ENCODE measurements at regions not wholly inside any gene's neighbourhood (a gene's known extent, or its start where the extent isn't known, plus 50 kb on each side); places are given as distances from the start of the nearest gene placed in this dataset.

DNA sequence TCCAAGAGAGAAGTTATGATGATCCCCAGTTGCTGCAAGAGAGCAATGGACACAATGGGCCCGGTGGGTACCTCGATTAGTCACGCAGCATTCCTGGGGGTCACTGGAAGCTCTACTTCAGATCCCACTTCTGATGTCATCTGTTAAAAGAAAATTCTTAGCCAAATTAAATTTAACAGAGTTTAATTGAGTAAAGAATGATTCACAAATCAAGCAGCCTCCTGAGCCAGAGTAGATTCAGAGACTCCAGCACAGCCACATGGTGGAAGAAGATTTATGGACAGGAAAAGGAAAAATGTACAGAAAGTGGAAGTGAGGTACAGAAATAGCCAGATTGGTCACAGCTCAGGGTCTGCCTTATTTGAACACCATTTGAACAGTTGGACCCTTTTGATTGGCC lies 107.5 kb downstream of the SPTSSA start:
- DNase-seq (ENCODE audit: low read depth in 4 of 4, low spot score in 3 of 4): no peak

DNA sequence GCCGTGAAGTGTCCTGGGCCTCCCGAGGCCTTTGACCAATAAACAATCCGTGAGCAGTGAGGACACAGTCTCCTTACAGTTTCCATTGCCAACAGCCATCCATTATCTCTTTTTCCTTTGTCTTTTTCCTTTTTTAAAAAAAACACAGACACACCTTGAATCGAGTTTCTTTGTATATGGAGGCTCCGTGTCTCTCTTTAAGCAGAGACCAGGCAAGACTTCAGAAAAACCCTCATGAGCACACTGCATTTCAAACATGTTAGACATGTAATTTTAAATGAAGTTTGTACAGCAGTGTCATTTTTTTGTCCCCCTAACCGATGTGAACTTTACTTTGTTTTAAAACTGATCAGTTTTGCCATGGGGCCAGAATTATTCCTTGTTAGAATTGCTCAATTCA lies 111.1 kb downstream of the SPTSSA start:
- no peak for DNase-seq (ENCODE audit: low read depth in 4 of 4, low spot score in 3 of 4)

DNA sequence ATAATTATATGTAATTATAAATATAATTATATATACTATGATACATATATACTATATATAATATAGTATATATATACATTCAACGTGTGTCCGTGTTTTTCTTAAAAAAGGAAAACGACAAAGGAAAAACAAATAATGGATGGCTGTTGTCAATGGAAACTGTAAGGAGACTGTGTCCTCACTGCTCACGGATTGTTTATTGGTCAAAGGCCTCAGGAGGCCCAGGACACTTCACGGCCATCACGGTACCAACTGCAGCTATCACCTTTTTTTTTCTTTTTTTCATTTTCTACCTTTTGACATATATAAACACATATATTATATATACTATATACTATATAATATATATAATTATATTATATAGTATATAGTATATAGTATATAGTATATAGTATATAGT lies 113.4 kb downstream of the SPTSSA start:
- no peak for DNase-seq (ENCODE audit: low read depth in 4 of 4, low spot score in 3 of 4)

DNA sequence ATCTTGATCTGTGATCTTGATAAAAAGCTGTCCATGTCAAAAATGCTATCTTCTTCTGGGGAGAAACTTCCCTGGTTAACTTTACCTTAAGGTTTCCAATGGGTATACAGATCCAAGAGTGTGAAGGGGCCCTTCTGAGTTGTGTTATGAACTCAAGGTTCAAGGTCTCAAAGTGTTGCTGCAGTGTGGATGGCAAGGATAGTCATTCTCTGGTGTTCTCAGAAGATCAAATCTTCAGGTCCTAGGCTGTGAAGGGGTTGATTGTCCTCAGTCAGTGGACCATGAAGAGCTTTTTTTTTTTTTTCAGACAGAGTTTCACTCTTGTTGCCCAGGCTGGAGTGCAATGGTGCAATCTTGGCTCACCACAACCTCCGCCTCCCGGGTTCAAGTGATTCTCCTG lies 114.4 kb downstream of the SPTSSA start:
- no peak for DNase-seq (ENCODE audit: low read depth in 4 of 4, low spot score in 3 of 4)

DNA sequence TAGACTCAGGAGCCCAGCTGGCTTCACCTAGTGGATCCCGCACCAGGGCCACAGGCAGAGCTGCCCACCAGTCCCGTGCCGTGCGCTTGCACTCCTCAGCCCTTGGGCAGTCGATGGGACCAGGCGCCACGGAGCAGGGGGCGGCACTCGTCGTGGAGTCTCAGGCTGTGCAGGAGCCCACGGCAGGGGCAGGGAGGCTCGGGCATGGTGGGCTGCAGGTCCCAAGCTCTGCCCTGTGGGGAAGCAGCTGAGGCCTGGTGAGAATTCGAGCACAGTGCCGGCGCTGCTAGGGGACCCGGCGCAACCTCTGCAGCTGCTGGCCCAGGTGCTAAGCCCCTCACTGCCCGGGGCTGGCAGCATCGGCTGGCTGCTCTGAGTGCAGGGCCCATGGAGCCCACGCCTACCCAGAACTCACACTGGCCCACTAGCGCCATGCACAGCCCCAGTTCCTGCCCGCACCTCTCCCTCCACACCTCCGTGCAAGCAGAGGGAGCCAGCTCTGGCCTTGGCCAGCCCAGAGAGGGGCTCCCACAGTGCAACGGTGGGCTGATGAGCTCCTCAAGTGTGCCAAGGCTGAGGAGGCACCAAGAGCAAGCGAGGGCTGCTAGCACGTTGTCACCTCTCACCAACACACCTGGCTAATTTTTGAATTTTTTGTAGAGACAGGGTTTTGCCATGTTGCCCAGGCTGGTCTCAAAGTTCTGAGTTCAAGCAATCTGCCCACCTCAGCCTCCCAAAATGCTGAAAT lies 116.1 kb downstream of the SPTSSA start:
- no peak for DNase-seq (ENCODE audit: low read depth in 4 of 4, low spot score in 3 of 4)

- no peak for DNase-seq (ENCODE audit: low read depth in 4 of 4, low spot score in 3 of 4)
These were observed 117.7 kb downstream of the SPTSSA start for GRCh38 chr14:34344318-34344717.

DNA sequence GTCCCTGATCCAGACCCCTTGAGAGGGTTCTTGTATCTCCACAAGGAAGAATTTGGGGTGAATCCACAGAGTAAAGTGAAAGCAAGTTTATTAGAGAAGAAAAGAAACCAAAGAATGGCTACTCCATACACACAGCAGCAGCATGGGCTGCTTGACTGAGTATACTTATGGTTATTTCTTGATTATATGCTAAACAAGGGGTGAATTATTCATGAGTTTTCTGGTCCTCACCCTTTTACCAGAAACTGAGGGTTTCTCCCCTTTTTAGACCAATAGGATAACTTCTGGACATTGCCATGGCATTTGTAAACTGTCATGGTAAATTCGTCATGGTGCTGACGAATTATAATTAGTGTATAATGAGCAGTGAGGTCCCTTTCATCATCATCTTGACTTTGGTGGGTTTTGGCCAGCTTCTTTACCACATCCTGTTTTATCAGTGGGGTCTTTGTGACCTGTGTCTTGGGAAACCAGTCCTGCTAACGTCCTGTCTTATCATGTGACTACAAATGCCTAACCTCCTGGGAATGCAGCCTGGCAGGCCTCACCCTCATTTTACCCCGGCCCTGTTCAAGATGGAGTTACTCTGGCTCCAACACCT lies 121.9 kb downstream of the SPTSSA start:
- DNase-seq (ENCODE audit: low read depth in 4 of 4, low spot score in 3 of 4): no peak

GRCh38 chr14:34338056-34338455 lies 124.0 kb downstream of the SPTSSA start:
- DNase-seq (ENCODE audit: low read depth in 4 of 4, low spot score in 3 of 4): no peak

GRCh38 chr14:34336501-34336900 lies 125.5 kb downstream of the SPTSSA start:
- no peak for DNase-seq (ENCODE audit: low read depth in 4 of 4, low spot score in 3 of 4)

GRCh38 chr14:34335968-34336367 lies 126.1 kb downstream of the SPTSSA start:
- no peak for DNase-seq (ENCODE audit: low read depth in 4 of 4, low spot score in 3 of 4)

DNA sequence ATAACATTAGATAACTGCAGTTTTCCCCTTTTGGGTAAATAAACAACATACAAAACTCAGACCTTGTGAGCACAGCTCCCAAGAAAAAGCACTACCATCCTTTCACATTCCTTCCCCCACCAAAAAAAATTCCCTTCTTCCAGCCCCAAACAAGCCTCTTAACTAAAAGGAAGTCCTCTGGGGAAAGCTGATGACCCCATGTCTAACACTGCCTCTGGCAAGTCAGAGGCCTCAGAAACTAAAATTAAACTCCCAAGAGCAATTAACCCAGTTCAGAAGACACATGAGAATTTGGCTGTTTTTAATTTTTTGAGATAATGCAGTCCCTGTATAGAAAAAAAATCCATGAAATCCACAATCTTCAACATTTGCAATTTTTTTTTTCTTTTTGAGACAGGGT lies 127.7 kb downstream of the SPTSSA start:
- no peak for DNase-seq (ENCODE audit: low read depth in 4 of 4, low spot score in 3 of 4)

DNA sequence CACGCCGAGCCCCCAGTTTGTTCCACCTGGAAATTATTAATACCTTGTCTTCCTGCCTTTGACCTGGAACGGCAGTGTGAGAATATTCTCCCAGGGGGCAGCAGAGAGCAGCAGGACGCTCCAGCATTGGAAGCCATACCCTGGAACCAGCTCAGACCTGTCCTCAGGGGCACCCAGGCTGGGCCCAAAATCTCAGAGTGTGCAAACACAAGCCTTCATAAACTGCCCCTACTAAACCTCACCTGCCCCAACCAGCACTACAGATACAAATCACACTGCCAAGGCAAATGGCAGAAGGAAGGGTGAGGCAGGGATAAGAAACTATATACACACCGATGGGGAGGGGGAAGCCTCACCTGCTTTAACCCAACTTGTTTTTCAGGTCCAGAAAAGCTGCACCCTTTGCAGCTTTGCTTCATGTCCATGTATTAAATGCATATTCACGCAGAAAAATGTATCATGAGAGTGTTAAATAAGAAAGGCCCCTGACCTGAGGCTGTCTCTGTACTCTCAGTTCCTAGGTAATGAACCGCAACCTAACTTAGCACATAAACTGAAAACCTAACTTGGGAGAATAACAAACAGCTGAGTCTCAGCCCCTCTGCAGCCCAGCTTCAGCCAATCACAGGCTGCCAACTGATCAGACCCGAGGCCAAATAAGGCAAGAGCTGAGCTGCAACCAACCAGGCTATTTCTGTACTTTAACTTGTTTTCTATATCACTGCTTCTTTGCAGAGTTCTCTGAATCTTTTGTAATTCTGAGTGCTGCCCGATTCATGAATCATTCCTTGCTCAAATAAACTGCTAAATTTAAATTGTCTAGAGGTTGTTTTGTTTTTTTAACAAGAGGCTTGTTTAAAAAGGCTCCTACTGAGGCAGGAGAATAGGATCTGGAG lies 130.1 kb downstream of the SPTSSA start:
- peak in 1 of 4 donors; percentile 36 for DNase-seq (ENCODE audit: low read depth in 4 of 4, low spot score in 3 of 4)

DNA sequence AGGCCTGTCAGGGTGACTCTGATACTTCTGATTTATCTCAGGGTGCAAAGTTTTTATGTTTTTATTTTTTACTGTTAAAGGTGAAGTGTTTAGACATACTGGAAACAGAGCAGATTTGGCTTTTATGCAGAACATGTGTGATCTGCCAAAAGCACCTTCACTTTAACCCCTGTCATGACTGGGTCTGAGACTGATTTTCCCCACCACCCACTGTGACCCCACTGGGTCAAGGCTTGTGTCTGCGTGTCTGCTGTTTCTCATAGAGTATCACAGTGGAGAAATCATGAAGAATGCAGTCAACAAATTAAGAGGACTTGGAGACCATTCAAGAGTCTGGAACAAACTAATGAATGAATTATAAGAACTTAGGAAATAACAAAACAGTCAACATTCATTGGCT lies 131.2 kb downstream of the SPTSSA start:
- no peak for DNase-seq (ENCODE audit: low read depth in 4 of 4, low spot score in 3 of 4)

GRCh38 chr14:34329301-34329700 lies 132.7 kb downstream of the SPTSSA start:
- DNase-seq (ENCODE audit: low read depth in 4 of 4, low spot score in 3 of 4): no peak

GRCh38 chr14:34328178-34328577 lies 133.9 kb downstream of the SPTSSA start:
- DNase-seq (ENCODE audit: low read depth in 4 of 4, low spot score in 3 of 4): no peak

GRCh38 chr14:34325493-34325892 lies 136.5 kb downstream of the SPTSSA start:
- DNase-seq (ENCODE audit: low read depth in 4 of 4, low spot score in 3 of 4): no peak

- no peak for DNase-seq (ENCODE audit: low read depth in 4 of 4, low spot score in 3 of 4)
These were observed 137.7 kb downstream of the SPTSSA start for GRCh38 chr14:34324363-34324795.

- DNase-seq (ENCODE audit: low read depth in 4 of 4, low spot score in 3 of 4): no peak
These were observed 139.1 kb downstream of the SPTSSA start for GRCh38 chr14:34322940-34323418.

GRCh38 chr14:34319140-34319539 lies 142.9 kb downstream of the SPTSSA start:
- no peak for DNase-seq (ENCODE audit: low read depth in 4 of 4, low spot score in 3 of 4)

DNA sequence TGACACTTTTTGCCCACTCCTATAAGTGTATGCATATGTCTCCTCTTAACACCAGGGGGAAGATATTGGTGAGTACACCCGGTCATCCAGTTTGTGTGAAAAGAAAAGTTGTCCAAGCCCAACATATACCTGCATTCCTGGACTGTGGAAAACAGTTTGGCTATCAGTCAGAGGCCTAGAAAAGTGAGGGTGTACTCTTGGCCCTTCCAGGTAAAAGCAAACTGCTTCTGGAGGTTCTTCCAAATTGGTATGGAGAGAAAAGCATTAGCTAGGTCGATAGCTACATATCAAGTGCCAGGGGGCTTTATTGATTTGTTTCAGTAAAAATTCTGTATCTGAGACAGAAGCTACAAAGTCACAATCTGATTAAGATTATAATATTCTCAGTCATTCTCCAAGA lies 144.0 kb downstream of the SPTSSA start:
- DNase-seq (ENCODE audit: low read depth in 4 of 4, low spot score in 3 of 4): no peak

DNA sequence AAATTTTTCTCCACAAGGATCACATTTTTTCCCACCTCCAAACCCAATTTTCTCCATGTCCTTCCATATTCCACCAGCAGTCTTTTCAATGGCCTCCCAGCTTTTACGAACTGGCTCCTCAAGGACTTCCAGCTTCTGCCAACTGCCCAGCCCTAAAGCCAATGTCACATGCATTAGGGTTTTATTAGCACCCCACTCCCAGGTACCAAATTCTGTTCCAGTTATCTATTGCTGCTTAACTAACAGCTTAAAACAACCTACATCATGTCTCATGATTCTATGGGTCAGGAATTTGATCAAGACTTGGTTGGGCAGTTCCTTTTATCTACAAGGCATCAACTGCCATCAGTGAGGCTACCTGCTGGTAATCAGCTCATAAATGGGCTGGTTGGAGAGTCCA lies 151.3 kb downstream of the SPTSSA start:
- DNase-seq (ENCODE audit: low read depth in 4 of 4, low spot score in 3 of 4): no peak

Data from left renal pelvis (tissue), 4 donors.